ENCODE measurements at regions not wholly inside any gene's neighbourhood (a gene's known extent, or its start where the extent isn't known, plus 50 kb on each side); places are given as distances from the start of the nearest gene placed in this dataset.

GRCh38 chr5:34526682-34527305 is 129.3 kb upstream of the RAI14 start:
- TF ChIP-seq CTCF (IDR thresholded peaks at IDR 0.05; ENCODE audit: extremely low read depth in 1 of 2, insufficient read depth in 1 of 2, low read depth in 1 of 2, low read length in 2 of 2) (no peak), JUN (IDR thresholded peaks at IDR 0.05; ENCODE audit: borderline replicate concordance, insufficient read depth, insufficient read length, low read depth) (no peak), POLR2AphosphoS5 (IDR thresholded peaks at IDR 0.05; ENCODE audit: insufficient read depth, low read depth, low read length) (no peak), POLR2A (IDR thresholded peaks at IDR 0.05; ENCODE audit: low read depth, low read length) (no peak), EZH2 (IDR thresholded peaks at IDR 0.05; ENCODE audit: borderline replicate concordance, low read depth, low read length, severe bottlenecking) (no peak), GATA2 (IDR thresholded peaks at IDR 0.05; ENCODE audit: insufficient read depth, insufficient read length, low read depth, low read length) (no peak)
- TF ChIP-seq, protein P1, sequence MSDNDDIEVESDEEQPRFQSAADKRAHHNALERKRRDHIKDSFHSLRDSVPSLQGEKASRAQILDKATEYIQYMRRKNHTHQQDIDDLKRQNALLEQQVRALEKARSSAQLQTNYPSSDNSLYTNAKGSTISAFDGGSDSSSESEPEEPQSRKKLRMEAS (IDR thresholded peaks at IDR 0.05; ENCODE audit: insufficient read depth, insufficient read length) = no peak
